ENCODE measurements at regions not wholly inside any gene's neighbourhood (a gene's known extent, or its start where the extent isn't known, plus 50 kb on each side); places are given as distances from the start of the nearest gene placed in this dataset.

DNA sequence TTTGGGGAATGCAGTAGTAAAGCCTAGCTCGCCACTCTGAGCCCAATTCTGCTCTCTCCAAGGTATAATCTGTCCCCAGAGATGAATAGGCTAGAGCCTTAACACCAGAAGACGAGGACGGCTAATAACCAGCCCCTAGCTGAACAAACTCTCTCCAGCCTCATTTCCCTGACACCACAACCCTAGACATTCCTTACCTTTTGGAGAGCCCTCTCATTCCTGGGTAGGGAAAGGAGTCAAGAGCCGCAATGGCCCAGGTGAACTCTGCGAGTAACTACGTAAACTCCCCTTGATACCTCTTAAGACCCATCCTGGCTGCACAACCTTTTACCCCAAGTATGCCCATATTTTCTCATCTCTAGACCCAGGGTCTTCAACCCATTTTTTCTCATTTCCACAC lies 722.9 kb downstream of the BCL11A start:
- TF ChIP-seq, protein P1, sequence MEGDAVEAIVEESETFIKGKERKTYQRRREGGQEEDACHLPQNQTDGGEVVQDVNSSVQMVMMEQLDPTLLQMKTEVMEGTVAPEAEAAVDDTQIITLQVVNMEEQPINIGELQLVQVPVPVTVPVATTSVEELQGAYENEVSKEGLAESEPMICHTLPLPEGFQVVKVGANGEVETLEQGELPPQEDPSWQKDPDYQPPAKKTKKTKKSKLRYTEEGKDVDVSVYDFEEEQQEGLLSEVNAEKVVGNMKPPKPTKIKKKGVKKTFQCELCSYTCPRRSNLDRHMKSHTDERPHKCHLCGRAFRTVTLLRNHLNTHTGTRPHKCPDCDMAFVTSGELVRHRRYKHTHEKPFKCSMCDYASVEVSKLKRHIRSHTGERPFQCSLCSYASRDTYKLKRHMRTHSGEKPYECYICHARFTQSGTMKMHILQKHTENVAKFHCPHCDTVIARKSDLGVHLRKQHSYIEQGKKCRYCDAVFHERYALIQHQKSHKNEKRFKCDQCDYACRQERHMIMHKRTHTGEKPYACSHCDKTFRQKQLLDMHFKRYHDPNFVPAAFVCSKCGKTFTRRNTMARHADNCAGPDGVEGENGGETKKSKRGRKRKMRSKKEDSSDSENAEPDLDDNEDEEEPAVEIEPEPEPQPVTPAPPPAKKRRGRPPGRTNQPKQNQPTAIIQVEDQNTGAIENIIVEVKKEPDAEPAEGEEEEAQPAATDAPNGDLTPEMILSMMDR (IDR thresholded peaks at IDR 0.05) = no peak
- no peak for TF ChIP-seq POLR2A (IDR thresholded peaks at IDR 0.05)
- no peak for TF ChIP-seq EP300 (IDR thresholded peaks at IDR 0.05)
